H1 (cell line): ENCODE measurements at regions not wholly inside any gene's neighbourhood (a gene's known extent, or its start where the extent isn't known, plus 50 kb on each side); places are given as distances from the start of the nearest gene placed in this dataset.

Experiments used
- CTCF ChIA-PET: fragments of 300-600 bp; sonication (Branson Sonifier 250); formaldehyde crosslinking; loops from one replicate; lab custom pipeline; 2021; ENCODE audit not compliant: partially characterized antibody; lab: Charles Lee
- POLR2A ChIA-PET: fragments of 300-600 bp; sonication (Branson Sonifier 250); formaldehyde crosslinking; loops from one replicate; lab custom pipeline; 2021; ENCODE audit warnings: inconsistent platforms; ENCODE audit not compliant: partially characterized antibody; lab: Charles Lee
- DNase-seq, 2 experiments: peaks; one replicate each; pipeline versions ENCODE4 v3.0.0 to v3.0.0-alpha.2; 2010 to 2022; ENCODE audit warnings: low spot score in 2 of 2, low read depth in 1 of 2, mixed read lengths in 1 of 2
- FAIRE-seq: peaks from 2 replicates; lab custom pipeline; 2011; peaks lifted over from hg19 to GRCh38; lab: Jason Lieb, UNC
- H2AFZ ChIP-seq: 2 replicates; pipeline ENCODE4 v1.8.1; 2012; ENCODE audit warnings: low read length, inconsistent platforms
- H2AK5ac ChIP-seq: 2 replicates; pipeline ENCODE4 v1.6.1; 2013; ENCODE audit warnings: low read depth, low read length
- H2BK120ac ChIP-seq: replicated peaks from 2 replicates; pipeline ENCODE3; 2013; ENCODE audit warnings: low read depth, low read length, inconsistent platforms
- H2BK12ac ChIP-seq: 2 replicates; pipeline ENCODE4 v1.6.1; 2013; ENCODE audit warnings: low read depth, low read length
- H2BK15ac ChIP-seq: 2 replicates; pipeline ENCODE4 v1.6.1; 2013; ENCODE audit warnings: low read length
- H2BK20ac ChIP-seq: 2 replicates; pipeline ENCODE4 v1.6.1; 2013; ENCODE audit warnings: low read length
- H2BK5ac ChIP-seq: 2 replicates; pipeline ENCODE4 v1.6.1; 2013; ENCODE audit warnings: low read depth, low read length
- H3K14ac ChIP-seq: 2 replicates; pipeline ENCODE4 v1.6.1; 2013; ENCODE audit warnings: inconsistent platforms; ENCODE audit not compliant: insufficient read length
- H3K18ac ChIP-seq: 2 replicates; pipeline ENCODE4 v1.6.1; 2013; ENCODE audit warnings: low read length; ENCODE audit errors: extremely low read depth
- H3K23ac ChIP-seq: 2 replicates; pipeline ENCODE4 v1.6.1; 2013; ENCODE audit warnings: inconsistent platforms; ENCODE audit not compliant: insufficient read length
- H3K23me2 ChIP-seq: 2 replicates; pipeline ENCODE4 v1.6.1; 2013; ENCODE audit warnings: low read depth, low read length
- H3K27ac ChIP-seq: 2 replicates; pipeline ENCODE4 v1.6.1; 2011; ENCODE audit warnings: low read depth, low read length, inconsistent platforms
- H3K27me3 ChIP-seq, 4 experiments: replicated peaks in 1 of 4; 1 replicate in 1 of 4; 2 replicates in 3 of 4; pipeline versions ENCODE4 v1.6.1 to v1.8.1; 2011 to 2013; ENCODE audit warnings: low read length in 3 of 4, mild to moderate bottlenecking in 3 of 4, inconsistent platforms in 2 of 4, mixed read lengths in 2 of 4, moderate library complexity in 1 of 4; ENCODE audit not compliant: control insufficient read depth in 3 of 4, insufficient read depth in 3 of 4; ENCODE audit errors: extremely low read depth in 1 of 4
- H3K36me3 ChIP-seq, 4 experiments: 2 replicates each; pipeline versions ENCODE4 v1.6.1 to v1.8.1; 2011 to 2013; ENCODE audit warnings: mild to moderate bottlenecking in 4 of 4, low read length in 3 of 4, moderate library complexity in 2 of 4, control low read depth in 1 of 4, inconsistent platforms in 1 of 4; ENCODE audit not compliant: insufficient read depth in 4 of 4, control insufficient read depth in 2 of 4
- H3K4ac ChIP-seq: replicated peaks from 2 replicates; pipeline ENCODE3; 2013; ENCODE audit warnings: low read length, low read depth, mixed read lengths, inconsistent platforms; ENCODE audit not compliant: insufficient read length
- H3K4me1 ChIP-seq, 4 experiments: replicated peaks in 1 of 4; 1 replicate in 1 of 4; 2 replicates in 3 of 4; pipeline versions ENCODE4 v1.6.1 to v1.8.1; 2011 to 2013; ENCODE audit warnings: low read length in 3 of 4, inconsistent platforms in 2 of 4, mixed read lengths in 1 of 4; ENCODE audit not compliant: insufficient read depth in 4 of 4, control insufficient read depth in 3 of 4
- H3K4me2 ChIP-seq, 2 experiments: 2 replicates each; pipeline versions ENCODE4 v1.6.1 to v1.8.1; 2011 to 2013; ENCODE audit warnings: low read depth in 2 of 2, low read length in 2 of 2, control low read depth in 1 of 2, inconsistent platforms in 1 of 2, mild to moderate bottlenecking in 1 of 2; ENCODE audit not compliant: insufficient read depth in 1 of 2
- H3K4me3 ChIP-seq, 4 experiments: fragments of 200-600, 300-600 bp in 1 of 4; sonication (generic), shearing (Covaris generic), sonication (Bioruptor Twin) in 1 of 4; 2 replicates each; pipeline versions ENCODE4 v1.5.1 to v1.8.1; 2011 to 2016; ENCODE audit warnings: low read length in 4 of 4, low read depth in 3 of 4, control low read depth in 2 of 4, inconsistent platforms in 2 of 4, mild to moderate bottlenecking in 2 of 4, mixed read lengths in 1 of 4, moderate library complexity in 1 of 4; ENCODE audit not compliant: insufficient read depth in 2 of 4; ENCODE audit errors: extremely low read depth in 1 of 4
- H3K56ac ChIP-seq: replicated peaks from 2 replicates; pipeline ENCODE3; 2013; ENCODE audit warnings: low read depth, mild to moderate bottlenecking, mixed read lengths, low read length, inconsistent platforms; ENCODE audit not compliant: insufficient read length
- H3K79me1 ChIP-seq: 2 replicates; pipeline ENCODE4 v1.6.1; 2013; ENCODE audit warnings: low read depth, low read length, control low read depth
- H3K79me2 ChIP-seq, 2 experiments: 2 replicates each; pipeline versions ENCODE4 v1.6.1 to v1.8.1; 2012 to 2013; ENCODE audit warnings: low read length in 2 of 2, mild to moderate bottlenecking in 2 of 2, inconsistent platforms in 1 of 2; ENCODE audit not compliant: insufficient read depth in 2 of 2, control insufficient read depth in 1 of 2
- H3K9ac ChIP-seq, 4 experiments: replicated peaks in 1 of 4; 1 replicate in 1 of 4; 2 replicates in 3 of 4; pipeline versions ENCODE4 v1.6.1 to v1.8.1; 2011 to 2013; ENCODE audit warnings: low read depth in 3 of 4, low read length in 3 of 4, control low read depth in 2 of 4, mild to moderate bottlenecking in 2 of 4, moderate library complexity in 2 of 4, inconsistent platforms in 1 of 4; ENCODE audit errors: extremely low read depth in 1 of 4
- H3K9me3 ChIP-seq, 2 experiments: 2 replicates each; pipeline versions ENCODE4 v1.6.1 to v1.8.1; 2012 to 2013; ENCODE audit warnings: mild to moderate bottlenecking in 2 of 2, moderate library complexity in 2 of 2, control low read depth in 1 of 2, inconsistent platforms in 1 of 2, low read depth in 1 of 2, low read length in 1 of 2, mixed read lengths in 1 of 2; ENCODE audit not compliant: insufficient read depth in 2 of 2
- H4K20me1 ChIP-seq, 2 experiments: replicated peaks in 1 of 2; 2 replicates each; pipeline versions ENCODE3 to v1.8.1; 2011 to 2013; ENCODE audit warnings: inconsistent platforms in 2 of 2, low read length in 2 of 2, mild to moderate bottlenecking in 1 of 2; ENCODE audit not compliant: insufficient read depth in 2 of 2, control insufficient read depth in 1 of 2
- H4K5ac ChIP-seq: 2 replicates; pipeline ENCODE4 v1.6.1; 2013; ENCODE audit warnings: low read length, low read depth, mixed read lengths, inconsistent platforms; ENCODE audit not compliant: insufficient read length
- H4K8ac ChIP-seq: 2 replicates; pipeline ENCODE4 v1.8.0; 2013; ENCODE audit warnings: mild to moderate bottlenecking, moderate library complexity, low read length, inconsistent platforms; ENCODE audit not compliant: insufficient read depth; ENCODE audit errors: extremely low read depth
- H4K91ac ChIP-seq: replicated peaks from 2 replicates; pipeline ENCODE3; 2013; ENCODE audit warnings: low read length, mixed read lengths, inconsistent platforms; ENCODE audit not compliant: insufficient read length
- BACH1 ChIP-seq: IDR thresholded peaks from 2 replicates; pipeline ENCODE4 v1.6.1; 2012; ENCODE audit warnings: low read length, improper control_type of control experiment
- CHD1 ChIP-seq: IDR thresholded peaks from 2 replicates; pipeline ENCODE4 v1.6.1; 2012; ENCODE audit warnings: low read depth, low read length, improper control_type of control experiment
- CTBP2 ChIP-seq: IDR thresholded peaks from 2 replicates; pipeline ENCODE4 v1.7.0; 2011; ENCODE audit warnings: borderline replicate concordance, mild to moderate bottlenecking, moderate library complexity, mixed read lengths, low read length; ENCODE audit not compliant: insufficient read depth, insufficient read length
- FOSL1 ChIP-seq: IDR thresholded peaks from 2 replicates; pipeline ENCODE4 v1.6.1; 2011; ENCODE audit warnings: mild to moderate bottlenecking, low read depth, low read length, moderate library complexity; ENCODE audit not compliant: insufficient read depth
- GTF2F1 ChIP-seq: IDR thresholded peaks from 2 replicates; pipeline ENCODE4 v1.6.1; 2012; ENCODE audit warnings: low read depth, low read length, improper control_type of control experiment, borderline replicate concordance
- HDAC2 ChIP-seq, 2 experiments: fragments of 300-600 bp in 1 of 2; sonication (generic) in 1 of 2; IDR thresholded peaks; 2 replicates each; pipeline ENCODE4 v1.6.1; 2011 to 2012; ENCODE audit warnings: low read depth in 2 of 2, low read length in 2 of 2, mild to moderate bottlenecking in 2 of 2, moderate library complexity in 2 of 2, borderline replicate concordance in 1 of 2, inconsistent platforms in 1 of 2
- JUN ChIP-seq: IDR thresholded peaks from 2 replicates; pipeline ENCODE4 v1.6.1; 2011; ENCODE audit warnings: low read depth, mild to moderate bottlenecking, improper control_type of control experiment, low read length
- POLR2AphosphoS5 ChIP-seq: IDR thresholded peaks from 2 replicates; pipeline ENCODE4 v1.6.1; 2011; ENCODE audit warnings: low read depth, low read length
- SAP30 ChIP-seq: fragments of 300-600 bp; sonication (generic); IDR thresholded peaks from 2 replicates; pipeline ENCODE4 v1.7.1; 2012; ENCODE audit warnings: low read length, moderate library complexity, mild to moderate bottlenecking, inconsistent platforms; ENCODE audit not compliant: insufficient read depth, insufficient replicate concordance
- SP2 ChIP-seq: IDR thresholded peaks from 2 replicates; pipeline ENCODE4 v1.6.1; 2012; ENCODE audit warnings: mild to moderate bottlenecking, low read length, inconsistent platforms
- SP4 ChIP-seq: IDR thresholded peaks from 2 replicates; pipeline ENCODE4 v1.6.1; 2012; ENCODE audit warnings: low read length, inconsistent platforms
- SUZ12 ChIP-seq: fragments of 200-600 bp; sonication (generic); IDR thresholded peaks from 2 replicates; pipeline ENCODE4 v1.6.1; 2012; ENCODE audit warnings: mild to moderate bottlenecking, inconsistent platforms, low read length, moderate library complexity, mixed read lengths
- WGBS, 2 experiments: shearing (Covaris generic) in 1 of 2; methylation state at CpG; one replicate each; pipeline versions ENCODE4 v1.1.6 to v1.1.7; 2013 to 2015; ENCODE audit warnings: low lambda C conversion rate in 2 of 2, mixed read lengths in 2 of 2, inconsistent platforms in 1 of 2, low coverage in 1 of 2, missing lambda C conversion rate in 1 of 2; ENCODE audit not compliant: insufficient replicate concordance in 2 of 2, insufficient coverage in 1 of 2, insufficient read length in 1 of 2; ENCODE audit errors: extremely low coverage in 1 of 2, missing lambda C conversion rate in 1 of 2; 5-methylcytosine and 5-hydroxymethylcytosine counted together
- TF ChIP-seq, protein P1 (sequence below): IDR thresholded peaks from 2 replicates; pipeline ENCODE4 v1.6.1; 2012; ENCODE audit warnings: inconsistent platforms

DNA sequence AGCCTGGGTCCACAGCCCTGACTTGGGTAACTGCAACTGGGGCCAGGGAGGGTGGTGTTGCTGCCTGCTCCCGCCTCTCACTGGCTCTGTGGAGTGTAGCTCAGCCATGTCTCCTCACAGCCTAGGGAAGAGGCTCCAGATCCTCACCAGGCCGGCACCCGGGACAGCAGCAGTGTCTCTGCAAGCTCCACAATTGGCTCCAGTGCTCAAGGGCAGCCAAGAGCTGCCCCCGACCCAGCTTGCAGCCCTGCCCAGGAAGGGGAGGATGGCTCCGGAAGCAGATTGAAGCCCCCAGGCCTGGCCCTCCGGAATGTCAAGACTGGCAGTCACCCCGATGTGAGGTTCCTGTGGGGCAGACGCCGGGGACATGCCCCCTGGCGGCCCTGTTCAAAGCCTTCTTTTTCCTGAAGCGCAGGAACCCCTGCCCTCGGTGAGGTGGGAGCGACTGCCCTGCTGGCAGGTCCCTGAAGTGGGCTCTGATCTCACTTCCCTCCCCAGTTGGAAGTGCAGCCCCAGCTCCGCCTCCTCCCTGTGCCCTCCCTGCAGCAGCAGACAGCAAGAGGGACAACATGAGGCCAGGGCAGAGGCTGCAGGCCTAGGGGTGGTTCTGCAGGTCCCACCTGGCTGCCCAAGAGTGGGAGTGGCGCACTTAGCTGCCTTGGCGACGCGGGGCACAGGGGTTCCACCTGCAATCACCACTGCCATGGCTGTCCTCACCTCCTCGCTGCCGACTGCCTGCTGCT lies 816.2 kb upstream of the LUZP2 start:
- Histone ChIP-seq H4K20me1 (no peaks in the 10 kb centered on the region), H3K27ac (no peak overlapping the region), H3K4me3 (no peak overlapping the region), H3K56ac (no peak overlapping the region), H3K79me2 (no peaks in the 10 kb centered on the region), H3K9me3 (no peaks in the 10 kb centered on the region), H3K27me3 (no peaks in the 10 kb centered on the region), H2BK12ac (no peak overlapping the region), H2BK20ac (no peak overlapping the region), H2AFZ (no peak overlapping the region), H3K4ac (no peak overlapping the region), H3K23me2 (no peaks in the 10 kb centered on the region), H4K8ac (peak overlapping the region; percentile 57), H3K18ac (no peak overlapping the region), H3K36me3 (no peaks in the 10 kb centered on the region), H3K4me1 (no peaks in the 10 kb centered on the region), H4K5ac (no peak overlapping the region), H2BK5ac (no peak overlapping the region), H4K91ac (no peak overlapping the region), H2BK15ac (no peak overlapping the region), H2AK5ac (no peak overlapping the region), H3K9ac (no peak overlapping the region), H3K79me1 (no peaks in the 10 kb centered on the region), H3K23ac (no peak overlapping the region), H2BK120ac (no peak overlapping the region), H3K14ac (no peak overlapping the region), H3K4me2 (no peak overlapping the region)
- no peak for DNase-seq
- ChIA-PET CTCF (no interaction called here), POLR2A (no interaction called here)
- FAIRE-seq, result no peak
- 96% methylated on average over 18 of the region's 20 CpGs; no CpG with 5 or more reads in 1 of the 2 experiments for WGBS, 2 experiments
- TF ChIP-seq FOSL1, result no peak
- TF ChIP-seq JUN, result no peak
- TF ChIP-seq GTF2F1, result no peak
- TF ChIP-seq SP4, result no peak
- TF ChIP-seq, protein P1, sequence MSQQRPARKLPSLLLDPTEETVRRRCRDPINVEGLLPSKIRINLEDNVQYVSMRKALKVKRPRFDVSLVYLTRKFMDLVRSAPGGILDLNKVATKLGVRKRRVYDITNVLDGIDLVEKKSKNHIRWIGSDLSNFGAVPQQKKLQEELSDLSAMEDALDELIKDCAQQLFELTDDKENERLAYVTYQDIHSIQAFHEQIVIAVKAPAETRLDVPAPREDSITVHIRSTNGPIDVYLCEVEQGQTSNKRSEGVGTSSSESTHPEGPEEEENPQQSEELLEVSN, result no peak
- no peak for TF ChIP-seq BACH1
- no peak for TF ChIP-seq POLR2AphosphoS5
- no peak for TF ChIP-seq SUZ12
- TF ChIP-seq SP2, result no peak
- no peak for TF ChIP-seq CTBP2
- no peak for TF ChIP-seq CHD1
- TF ChIP-seq SAP30, result no peak
- TF ChIP-seq HDAC2 (IDR thresholded peaks at IDR 0.05; ENCODE audit: borderline replicate concordance in 1 of 2, low read depth in 2 of 2, low read length in 2 of 2), result no peak
